ENCODE measurements at regions not wholly inside any gene's neighbourhood (a gene's known extent, or its start where the extent isn't known, plus 50 kb on each side); places are given as distances from the start of the nearest gene placed in this dataset.

GRCh38 chr2:104678181-104678580 is 175.7 kb upstream of the POU3F3 start:
- no peak for TF ChIP-seq POLR2A (IDR thresholded peaks at IDR 0.05; ENCODE audit: low read depth, low read length)
- FAIRE-seq = no peak
- no peak for DNase-seq (ENCODE audit: insufficient read length, low spot score)

- DNase-seq (ENCODE audit: insufficient read length, low spot score) (no peak), FAIRE-seq (no peak)
- no peak for TF ChIP-seq POLR2A (IDR thresholded peaks at IDR 0.05; ENCODE audit: low read depth, low read length)
These were observed 168.3 kb upstream of the POU3F3 start for GRCh38 chr2:104685591-104685990.

- DNase-seq (ENCODE audit: insufficient read length, low spot score) (no peak), FAIRE-seq (no peak)
- TF ChIP-seq POLR2A (IDR thresholded peaks at IDR 0.05; ENCODE audit: low read depth, low read length) = no peak
These were observed 166.8 kb upstream of the POU3F3 start for GRCh38 chr2:104687147-104687546.

GRCh38 chr2:104690255-104690984 is 163.5 kb upstream of the POU3F3 start:
- FAIRE-seq (no peak), DNase-seq (ENCODE audit: insufficient read length, low spot score) (no peak)
- no peak for TF ChIP-seq POLR2A (IDR thresholded peaks at IDR 0.05; ENCODE audit: low read depth, low read length)

GRCh38 chr2:104698276-104698675 is 155.6 kb upstream of the POU3F3 start:
- DNase-seq (ENCODE audit: insufficient read length, low spot score) = no peak
- TF ChIP-seq POLR2A (IDR thresholded peaks at IDR 0.05; ENCODE audit: low read depth, low read length) = no peak
- no peak for FAIRE-seq

GRCh38 chr2:104701411-104701911 is 152.5 kb upstream of the POU3F3 start:
- no peak for FAIRE-seq
- DNase-seq (ENCODE audit: insufficient read length, low spot score) = no peak
- TF ChIP-seq POLR2A (IDR thresholded peaks at IDR 0.05; ENCODE audit: low read depth, low read length) = no peak

- no peak for FAIRE-seq
- no peak for DNase-seq (ENCODE audit: insufficient read length, low spot score)
- TF ChIP-seq POLR2A (IDR thresholded peaks at IDR 0.05; ENCODE audit: low read depth, low read length) = no peak
These were observed 151.7 kb upstream of the POU3F3 start for GRCh38 chr2:104702031-104702850.

GRCh38 chr2:104703669-104704068 is 150.2 kb upstream of the POU3F3 start:
- TF ChIP-seq POLR2A (IDR thresholded peaks at IDR 0.05; ENCODE audit: low read depth, low read length) = no peak
- no peak for FAIRE-seq
- no peak for DNase-seq (ENCODE audit: insufficient read length, low spot score)

GRCh38 chr2:104704496-104705245 is 149.2 kb upstream of the POU3F3 start:
- FAIRE-seq (no peak), DNase-seq (ENCODE audit: insufficient read length, low spot score) (no peak)
- TF ChIP-seq POLR2A (IDR thresholded peaks at IDR 0.05; ENCODE audit: low read depth, low read length) = no peak

- TF ChIP-seq POLR2A (IDR thresholded peaks at IDR 0.05; ENCODE audit: low read depth, low read length) = no peak
- DNase-seq (ENCODE audit: insufficient read length, low spot score) = no peak
- FAIRE-seq = no peak
These were observed 146.9 kb upstream of the POU3F3 start for GRCh38 chr2:104707056-104707455.

GRCh38 chr2:104708967-104709366 is 144.9 kb upstream of the POU3F3 start:
- no peak for TF ChIP-seq POLR2A (IDR thresholded peaks at IDR 0.05; ENCODE audit: low read depth, low read length)
- DNase-seq (ENCODE audit: insufficient read length, low spot score) (no peak), FAIRE-seq (no peak)

- FAIRE-seq = no peak
- TF ChIP-seq POLR2A (IDR thresholded peaks at IDR 0.05; ENCODE audit: low read depth, low read length) = no peak
- no peak for DNase-seq (ENCODE audit: insufficient read length, low spot score)
These were observed 137.9 kb upstream of the POU3F3 start for GRCh38 chr2:104716061-104716460.

- FAIRE-seq = no peak
- TF ChIP-seq POLR2A (IDR thresholded peaks at IDR 0.05; ENCODE audit: low read depth, low read length) = no peak
- DNase-seq (ENCODE audit: insufficient read length, low spot score) = peak; percentile 18
These were observed 120.5 kb upstream of the POU3F3 start for GRCh38 chr2:104733226-104733943.

All from H54 (cell line).